BE2C (cell line): ENCODE measurements at regions not wholly inside any gene's neighbourhood (a gene's known extent, or its start where the extent isn't known, plus 50 kb on each side); places are given as distances from the start of the nearest gene placed in this dataset.

Experiments used
- DNase-seq: peaks from one replicate; pipeline ENCODE4 v3.0.0-alpha.2; 2020
- H3K27me3 ChIP-seq: fragments of 250-450 bp; sonication (Bioruptor Pico); 2 replicates; pipeline ENCODE4 v1.5.1; 2020; ENCODE audit warnings: mild to moderate bottlenecking
- H3K36me3 ChIP-seq: fragments of 250-450 bp; sonication (Bioruptor Pico); 2 replicates; pipeline ENCODE4 v1.5.1; 2020; ENCODE audit warnings: mild to moderate bottlenecking
- H3K4me1 ChIP-seq: fragments of 250-450 bp; sonication (Bioruptor Pico); 2 replicates; pipeline ENCODE4 v1.5.1; 2020
- H3K4me3 ChIP-seq: 2 replicates; pipeline ENCODE4 v1.5.1; 2011; ENCODE audit warnings: low read depth, low read length
- H3K9me3 ChIP-seq: fragments of 250-450 bp; sonication (Bioruptor Pico); 2 replicates; pipeline ENCODE4 v1.5.1; 2020
- TF ChIP-seq, protein P1 (sequence below): IDR thresholded peaks from 2 replicates; pipeline ENCODE4 v1.5.1; 2012; ENCODE audit warnings: mild to moderate bottlenecking, low read depth, low read length

DNA sequence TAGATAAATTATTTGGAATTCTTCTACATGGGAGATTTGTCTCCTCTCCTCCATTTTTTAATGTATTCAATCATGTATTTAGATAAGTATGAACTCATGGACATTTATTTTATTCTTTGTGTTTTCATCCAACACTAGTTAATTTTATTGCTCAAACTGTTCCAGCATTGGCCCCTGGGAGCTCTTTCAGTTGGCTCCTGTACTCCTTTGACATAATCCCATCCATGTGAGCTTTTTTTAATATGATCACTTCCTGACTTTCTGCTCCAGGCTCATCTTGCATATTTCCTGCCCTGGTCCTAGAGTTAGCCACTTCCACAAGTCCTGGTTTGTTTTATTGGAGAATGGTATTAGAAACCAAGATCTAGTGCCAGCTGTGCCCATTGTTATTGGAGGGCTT lies 419.0 kb upstream of the CDH11 start:
- H3K4me3 ChIP-seq, result no peak overlapping the region
- DNase-seq, result no peak
- H3K9me3 ChIP-seq, result no peaks in the 10 kb centered on the region
- peaks cover 1% of the 10 kb centered on the region; the same call in 1 of the 2 replicates for H3K4me1 ChIP-seq
- H3K27me3 ChIP-seq, result no peaks in the 10 kb centered on the region
- TF ChIP-seq, protein P1, sequence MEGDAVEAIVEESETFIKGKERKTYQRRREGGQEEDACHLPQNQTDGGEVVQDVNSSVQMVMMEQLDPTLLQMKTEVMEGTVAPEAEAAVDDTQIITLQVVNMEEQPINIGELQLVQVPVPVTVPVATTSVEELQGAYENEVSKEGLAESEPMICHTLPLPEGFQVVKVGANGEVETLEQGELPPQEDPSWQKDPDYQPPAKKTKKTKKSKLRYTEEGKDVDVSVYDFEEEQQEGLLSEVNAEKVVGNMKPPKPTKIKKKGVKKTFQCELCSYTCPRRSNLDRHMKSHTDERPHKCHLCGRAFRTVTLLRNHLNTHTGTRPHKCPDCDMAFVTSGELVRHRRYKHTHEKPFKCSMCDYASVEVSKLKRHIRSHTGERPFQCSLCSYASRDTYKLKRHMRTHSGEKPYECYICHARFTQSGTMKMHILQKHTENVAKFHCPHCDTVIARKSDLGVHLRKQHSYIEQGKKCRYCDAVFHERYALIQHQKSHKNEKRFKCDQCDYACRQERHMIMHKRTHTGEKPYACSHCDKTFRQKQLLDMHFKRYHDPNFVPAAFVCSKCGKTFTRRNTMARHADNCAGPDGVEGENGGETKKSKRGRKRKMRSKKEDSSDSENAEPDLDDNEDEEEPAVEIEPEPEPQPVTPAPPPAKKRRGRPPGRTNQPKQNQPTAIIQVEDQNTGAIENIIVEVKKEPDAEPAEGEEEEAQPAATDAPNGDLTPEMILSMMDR, result no peak
- no peaks in the 10 kb centered on the region for H3K36me3 ChIP-seq

DNA sequence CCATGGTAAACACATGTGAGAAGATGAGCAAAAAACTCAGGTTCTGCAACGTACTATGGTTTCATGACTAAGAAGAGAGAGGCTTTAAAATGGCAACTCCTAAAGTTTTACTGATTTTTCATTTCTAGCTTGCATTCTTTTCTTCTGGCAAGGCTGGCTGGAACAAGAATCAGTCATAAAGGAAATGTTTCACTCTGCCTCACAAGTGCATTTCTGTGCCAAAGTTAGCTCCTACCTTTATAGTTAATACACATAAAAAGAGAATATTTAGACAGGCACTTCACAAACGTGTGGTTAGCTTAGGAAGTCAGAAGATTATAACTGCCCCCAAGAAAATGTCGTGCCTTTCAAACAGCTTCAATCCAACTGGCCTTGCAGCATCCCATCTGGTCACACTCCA lies 417.1 kb upstream of the CDH11 start:
- H3K27me3 ChIP-seq, result no peaks in the 10 kb centered on the region
- H3K4me3 ChIP-seq, result no peak overlapping the region
- no peak for DNase-seq
- no peaks in the 10 kb centered on the region for H3K4me1 ChIP-seq
- no peaks in the 10 kb centered on the region for H3K9me3 ChIP-seq
- TF ChIP-seq, protein P1, result no peak
- no peaks in the 10 kb centered on the region for H3K36me3 ChIP-seq

- H3K4me1 ChIP-seq, result no peaks in the 10 kb centered on the region
- H3K9me3 ChIP-seq, result no peaks in the 10 kb centered on the region
- no peak for DNase-seq
- TF ChIP-seq, protein P1, result no peak
- no peak overlapping the region for H3K4me3 ChIP-seq
- H3K27me3 ChIP-seq, result no peaks in the 10 kb centered on the region
- no peaks in the 10 kb centered on the region for H3K36me3 ChIP-seq
Observed at GRCh38 chr16:65537336-65537735, 415.5 kb upstream of the CDH11 start.

DNA sequence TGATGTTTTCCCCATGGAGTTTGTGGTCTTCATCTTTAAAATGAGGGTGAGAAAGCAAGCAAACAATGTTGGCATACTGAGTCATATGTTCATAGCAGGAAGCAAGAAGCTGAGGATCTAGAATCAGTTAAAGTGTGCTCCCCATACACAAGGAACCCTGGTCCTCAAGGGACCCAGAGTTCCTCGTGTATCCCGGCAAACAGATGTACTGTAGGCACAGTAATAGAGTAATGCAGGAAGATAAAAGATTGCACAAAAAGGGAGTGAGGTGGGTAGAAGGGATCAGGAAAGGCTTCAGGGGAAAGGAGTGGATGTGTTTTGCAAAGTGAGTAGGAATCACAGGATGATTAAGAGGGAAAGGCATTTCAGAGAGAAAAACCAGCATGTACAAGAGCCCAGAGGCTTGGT lies 412.3 kb upstream of the CDH11 start:
- DNase-seq, result no peak
- Histone ChIP-seq H3K4me3 (no peak overlapping the region), H3K27me3 (no peaks in the 10 kb centered on the region), H3K36me3 (no peaks in the 10 kb centered on the region), H3K4me1 (no peaks in the 10 kb centered on the region), H3K9me3 (no peaks in the 10 kb centered on the region)
- TF ChIP-seq, protein P1, result no peak

DNA sequence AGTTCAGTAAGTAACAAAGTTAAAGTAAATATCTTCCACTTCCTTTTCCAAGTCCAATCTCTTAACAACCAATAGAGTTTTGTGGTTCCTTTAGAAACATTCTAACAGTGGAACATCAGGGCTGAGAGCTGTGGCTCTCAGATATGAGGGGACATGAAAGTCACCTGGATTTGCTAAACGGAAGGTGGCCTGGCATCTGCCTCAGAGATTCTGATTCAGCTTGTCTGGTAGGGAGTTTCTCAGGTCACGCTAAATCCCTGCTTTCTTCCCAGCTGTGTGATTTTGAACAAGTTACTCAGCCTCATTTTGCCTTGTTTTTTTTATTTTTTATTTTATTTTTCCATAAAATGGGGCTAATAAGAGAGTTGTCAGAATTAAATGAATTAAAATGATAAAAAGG lies 411.0 kb upstream of the CDH11 start:
- no peak for DNase-seq
- TF ChIP-seq, protein P1, result no peak

DNA sequence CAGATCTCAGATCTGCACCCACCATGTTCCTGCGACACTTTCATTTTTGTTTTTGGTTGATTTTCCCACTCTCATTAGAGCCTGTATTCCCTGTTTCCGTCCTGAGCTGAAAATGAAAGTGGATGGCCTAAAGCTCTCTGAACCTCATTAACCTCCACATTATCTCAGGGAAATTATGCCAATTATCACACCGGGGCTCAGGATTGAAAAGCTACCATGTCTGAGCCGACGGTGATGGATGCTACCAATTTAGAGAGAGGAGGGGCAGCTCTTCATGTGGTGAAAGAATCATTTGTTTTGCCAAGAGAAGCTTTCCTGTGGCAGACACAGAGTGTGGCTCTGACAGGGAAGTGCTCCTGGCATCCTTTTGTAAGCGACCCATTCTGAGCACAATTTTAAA lies 410.4 kb upstream of the CDH11 start:
- Histone ChIP-seq H3K27me3 (no peaks in the 10 kb centered on the region), H3K9me3 (no peaks in the 10 kb centered on the region), H3K4me3 (no peak overlapping the region), H3K4me1 (no peaks in the 10 kb centered on the region), H3K36me3 (no peaks in the 10 kb centered on the region)
- no peak for DNase-seq
- TF ChIP-seq, protein P1, result no peak

More for the DNA sequence above, 411.0 kb upstream of the CDH11 start:
- H3K4me1 ChIP-seq, result no peaks in the 10 kb centered on the region
- H3K27me3 ChIP-seq, result no peaks in the 10 kb centered on the region
- no peaks in the 10 kb centered on the region for H3K9me3 ChIP-seq
- H3K36me3 ChIP-seq, result no peaks in the 10 kb centered on the region
- no peak overlapping the region for H3K4me3 ChIP-seq
